ENCODE measurements at regions not wholly inside any gene's neighbourhood (a gene's known extent, or its start where the extent isn't known, plus 50 kb on each side); places are given as distances from the start of the nearest gene placed in this dataset.

DNA sequence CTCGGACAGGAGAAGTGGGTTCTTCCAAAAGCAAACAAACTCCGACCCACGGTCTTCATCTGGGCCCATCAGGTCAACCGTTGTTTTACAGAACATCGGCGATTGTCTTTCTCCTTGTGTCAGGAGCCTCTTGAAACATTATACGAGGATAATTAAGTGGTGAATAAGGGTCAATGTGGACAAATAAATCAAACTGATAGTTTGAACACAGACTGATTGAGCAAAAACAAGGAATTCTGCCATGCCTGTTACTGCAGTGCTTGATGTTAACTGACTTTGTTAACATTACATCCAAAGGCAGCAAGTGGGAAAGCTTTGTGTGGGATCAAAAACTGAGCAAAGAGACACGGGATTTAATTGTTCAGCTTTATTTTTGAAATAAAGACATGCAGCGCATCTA is 101.1 kb upstream of the IFNGR1 start:
- TF ChIP-seq, protein P1, sequence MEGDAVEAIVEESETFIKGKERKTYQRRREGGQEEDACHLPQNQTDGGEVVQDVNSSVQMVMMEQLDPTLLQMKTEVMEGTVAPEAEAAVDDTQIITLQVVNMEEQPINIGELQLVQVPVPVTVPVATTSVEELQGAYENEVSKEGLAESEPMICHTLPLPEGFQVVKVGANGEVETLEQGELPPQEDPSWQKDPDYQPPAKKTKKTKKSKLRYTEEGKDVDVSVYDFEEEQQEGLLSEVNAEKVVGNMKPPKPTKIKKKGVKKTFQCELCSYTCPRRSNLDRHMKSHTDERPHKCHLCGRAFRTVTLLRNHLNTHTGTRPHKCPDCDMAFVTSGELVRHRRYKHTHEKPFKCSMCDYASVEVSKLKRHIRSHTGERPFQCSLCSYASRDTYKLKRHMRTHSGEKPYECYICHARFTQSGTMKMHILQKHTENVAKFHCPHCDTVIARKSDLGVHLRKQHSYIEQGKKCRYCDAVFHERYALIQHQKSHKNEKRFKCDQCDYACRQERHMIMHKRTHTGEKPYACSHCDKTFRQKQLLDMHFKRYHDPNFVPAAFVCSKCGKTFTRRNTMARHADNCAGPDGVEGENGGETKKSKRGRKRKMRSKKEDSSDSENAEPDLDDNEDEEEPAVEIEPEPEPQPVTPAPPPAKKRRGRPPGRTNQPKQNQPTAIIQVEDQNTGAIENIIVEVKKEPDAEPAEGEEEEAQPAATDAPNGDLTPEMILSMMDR (IDR thresholded peaks at IDR 0.05), result no peak
- no peak for TF ChIP-seq POLR2A (IDR thresholded peaks at IDR 0.05)

Data from lower leg skin (tissue), 3 donors.